SU-DHL-6 (cell line): ENCODE measurements at regions not wholly inside any gene's neighbourhood (a gene's known extent, or its start where the extent isn't known, plus 50 kb on each side); places are given as distances from the start of the nearest gene placed in this dataset.

ENCODE experiments used
- H2AFZ ChIP-seq: fragments of 200-600 bp; sonication (generic); 2 replicates; pipeline ENCODE4 v1.6.1; 2014; ENCODE audit warnings: low read depth, mild to moderate bottlenecking, moderate library complexity, mixed read lengths, antibody characterized with exemption, low read length; ENCODE audit not compliant: severe bottlenecking
- H3F3A ChIP-seq: fragments of 200-600 bp; shearing (Covaris generic); 2 replicates; pipeline ENCODE4 v1.6.0; 2016; ENCODE audit warnings: antibody characterized with exemption, mild to moderate bottlenecking; ENCODE audit not compliant: insufficient read depth
- H3K27ac ChIP-seq: fragments of 200-600 bp; sonication (generic); 2 replicates; pipeline ENCODE4 v1.5.1; 2016; ENCODE audit warnings: low read depth, mild to moderate bottlenecking, low read length, moderate library complexity, mixed read lengths
- H3K27me3 ChIP-seq: fragments of 200-600 bp; sonication (generic), shearing (Covaris generic); 2 replicates; pipeline ENCODE4 v1.6.0; 2014; ENCODE audit warnings: mild to moderate bottlenecking, low read length
- H3K36me3 ChIP-seq: fragments of 200-600 bp; sonication (generic); 2 replicates; pipeline ENCODE4 v1.6.1; 2014; ENCODE audit warnings: mild to moderate bottlenecking, low read length, mixed read lengths
- H3K4me2 ChIP-seq: fragments of 300-600, 200-600 bp; shearing (Covaris generic), sonication (generic); 2 replicates; pipeline ENCODE4 v1.6.0; 2014; ENCODE audit warnings: low read length, low read depth, mild to moderate bottlenecking; ENCODE audit not compliant: poor library complexity, severe bottlenecking
- H3K4me3 ChIP-seq: fragments of 200-600 bp; sonication (generic); 2 replicates; pipeline ENCODE4 v1.5.1; 2014; ENCODE audit warnings: antibody characterized with exemption, low read length, mild to moderate bottlenecking, mixed read lengths; ENCODE audit not compliant: insufficient read depth, poor library complexity, severe bottlenecking
- H3K79me2 ChIP-seq: fragments of 200-600 bp; sonication (generic); 2 replicates; pipeline ENCODE4 v1.6.1; 2014; ENCODE audit warnings: mild to moderate bottlenecking, low read length, moderate library complexity; ENCODE audit not compliant: insufficient read depth
- H3K9ac ChIP-seq: fragments of 200-600 bp; sonication (generic); 2 replicates; pipeline ENCODE4 v1.7.0; 2014; ENCODE audit warnings: mild to moderate bottlenecking, low read length
- H3K9me2 ChIP-seq: fragments of 200-600 bp; sonication (generic); replicated peaks from 2 replicates; pipeline ENCODE4 v1.6.1; 2014; ENCODE audit warnings: low read length; ENCODE audit not compliant: insufficient read depth
- H3K9me3 ChIP-seq: fragments of 200-600 bp; sonication (generic); 2 replicates; pipeline ENCODE4 v1.6.1; 2014; ENCODE audit warnings: low read length, mixed read lengths; ENCODE audit not compliant: insufficient read depth
- H4K20me1 ChIP-seq: fragments of 200-600 bp; sonication (generic); 2 replicates; pipeline ENCODE4 v1.6.1; 2014; ENCODE audit warnings: low read depth, mild to moderate bottlenecking, antibody characterized with exemption, low read length, moderate library complexity, mixed read lengths
- CTCF ChIP-seq: fragments of 200-600 bp; sonication (generic); IDR thresholded peaks from one replicate; pipeline ENCODE4 v1.5.1; 2017; ENCODE audit warnings: antibody characterized with exemption, mild to moderate bottlenecking, low read length, moderate library complexity; ENCODE audit not compliant: insufficient read depth, poor library complexity, severe bottlenecking
- EZH2phosphoT487 ChIP-seq: fragments of 200-600 bp; sonication (generic), shearing (Covaris generic); conservative IDR thresholded peaks from 2 replicates; pipeline ENCODE4 v1.6.1; 2018; ENCODE audit warnings: mild to moderate bottlenecking, antibody characterized with exemption, low read length, moderate library complexity, mixed read lengths

GRCh38 chr13:105692769-105693168 is 842.7 kb downstream of the EFNB2 start:
- TF ChIP-seq EZH2phosphoT487: no peak
- TF ChIP-seq CTCF: no peak

GRCh38 chr13:105684216-105684615 is 851.2 kb downstream of the EFNB2 start:
- no peaks in the 10 kb centered on the region for H3K79me2 ChIP-seq
- H3K4me3 ChIP-seq: no peak overlapping the region
- H3K36me3 ChIP-seq: no peaks in the 10 kb centered on the region
- no peak overlapping the region for H2AFZ ChIP-seq
- no peak overlapping the region for H3K9ac ChIP-seq
- no peak overlapping the region for H3K27ac ChIP-seq
- no peak overlapping the region for H3K4me2 ChIP-seq
- no peaks in the 10 kb centered on the region for H3K9me2 ChIP-seq
- H4K20me1 ChIP-seq: no peaks in the 10 kb centered on the region
- no peaks in the 10 kb centered on the region for H3K27me3 ChIP-seq
- TF ChIP-seq EZH2phosphoT487: no peak
- no peak for TF ChIP-seq CTCF
- H3K9me3 ChIP-seq: no peaks in the 10 kb centered on the region
- H3F3A ChIP-seq: no peaks in the 10 kb centered on the region

More at GRCh38 chr13:105692769-105693168, 842.7 kb downstream of the EFNB2 start:
- Histone ChIP-seq H3K9me2 (no peaks in the 10 kb centered on the region), H3K9ac (no peak overlapping the region), H3K79me2 (no peaks in the 10 kb centered on the region), H3K27me3 (no peaks in the 10 kb centered on the region), H3K36me3 (no peaks in the 10 kb centered on the region), H4K20me1 (no peaks in the 10 kb centered on the region), H3F3A (no peaks in the 10 kb centered on the region), H2AFZ (no peak overlapping the region), H3K4me2 (no peak overlapping the region), H3K4me3 (no peak overlapping the region), H3K27ac (no peak overlapping the region), H3K9me3 (peaks cover 7% of the 10 kb centered on the region; the same call in 1 of the 2 replicates)

GRCh38 chr13:105679838-105680237 is 855.6 kb downstream of the EFNB2 start:
- no peaks in the 10 kb centered on the region for H3K27me3 ChIP-seq
- H4K20me1 ChIP-seq: no peaks in the 10 kb centered on the region
- H3K36me3 ChIP-seq: no peaks in the 10 kb centered on the region
- no peaks in the 10 kb centered on the region for H3K9me3 ChIP-seq
- no peaks in the 10 kb centered on the region for H3K9me2 ChIP-seq
- no peak overlapping the region for H3K9ac ChIP-seq
- no peaks in the 10 kb centered on the region for H3K79me2 ChIP-seq
- no peak overlapping the region for H3K4me3 ChIP-seq
- H3K27ac ChIP-seq: no peak overlapping the region
- TF ChIP-seq CTCF (no peak), EZH2phosphoT487 (no peak)
- H3K4me2 ChIP-seq: no peak overlapping the region
- no peaks in the 10 kb centered on the region for H3F3A ChIP-seq
- H2AFZ ChIP-seq: no peak overlapping the region
